Upper lobe of left lung (tissue), 4 donors: ENCODE measurements at regions not wholly inside any gene's neighbourhood (a gene's known extent, or its start where the extent isn't known, plus 50 kb on each side); places are given as distances from the start of the nearest gene placed in this dataset.

ENCODE experiments used
- POLR2A ChIP-seq, 4 donors: fragments of 450-650 bp; IDR thresholded peaks; one replicate each; pipeline ENCODE4 v1.5.1; 2016 to 2017; ENCODE audit warnings: antibody characterized with exemption in 4 of 4, mild to moderate bottlenecking in 2 of 4
- POLR2AphosphoS5 ChIP-seq, 2 donors: sonication (generic); formaldehyde crosslinking; IDR thresholded peaks; one replicate each; pipeline ENCODE4 v1.5.1; 2017; ENCODE audit warnings: antibody characterized with exemption in 2 of 2
- TF ChIP-seq, protein P1 (sequence below), 6 experiments: fragments of 450-650 bp in 4 of 6; fragments of 200-600 bp in 2 of 6; sonication (generic) in 2 of 6; IDR thresholded peaks; one replicate each; pipeline ENCODE4 v1.5.1; 2016 to 2019; ENCODE audit warnings: antibody characterized with exemption in 6 of 6

GRCh38 chr1:193524616-193525015 lies 338.2 kb upstream of the B3GALT2 start:
- TF ChIP-seq, protein P1, sequence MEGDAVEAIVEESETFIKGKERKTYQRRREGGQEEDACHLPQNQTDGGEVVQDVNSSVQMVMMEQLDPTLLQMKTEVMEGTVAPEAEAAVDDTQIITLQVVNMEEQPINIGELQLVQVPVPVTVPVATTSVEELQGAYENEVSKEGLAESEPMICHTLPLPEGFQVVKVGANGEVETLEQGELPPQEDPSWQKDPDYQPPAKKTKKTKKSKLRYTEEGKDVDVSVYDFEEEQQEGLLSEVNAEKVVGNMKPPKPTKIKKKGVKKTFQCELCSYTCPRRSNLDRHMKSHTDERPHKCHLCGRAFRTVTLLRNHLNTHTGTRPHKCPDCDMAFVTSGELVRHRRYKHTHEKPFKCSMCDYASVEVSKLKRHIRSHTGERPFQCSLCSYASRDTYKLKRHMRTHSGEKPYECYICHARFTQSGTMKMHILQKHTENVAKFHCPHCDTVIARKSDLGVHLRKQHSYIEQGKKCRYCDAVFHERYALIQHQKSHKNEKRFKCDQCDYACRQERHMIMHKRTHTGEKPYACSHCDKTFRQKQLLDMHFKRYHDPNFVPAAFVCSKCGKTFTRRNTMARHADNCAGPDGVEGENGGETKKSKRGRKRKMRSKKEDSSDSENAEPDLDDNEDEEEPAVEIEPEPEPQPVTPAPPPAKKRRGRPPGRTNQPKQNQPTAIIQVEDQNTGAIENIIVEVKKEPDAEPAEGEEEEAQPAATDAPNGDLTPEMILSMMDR (IDR thresholded peaks at IDR 0.05): no peak
- TF ChIP-seq POLR2AphosphoS5 (IDR thresholded peaks at IDR 0.05) (no peak), POLR2A (IDR thresholded peaks at IDR 0.05) (no peak)
